PFSK-1 (cell line): ENCODE measurements at regions not wholly inside any gene's neighbourhood (a gene's known extent, or its start where the extent isn't known, plus 50 kb on each side); places are given as distances from the start of the nearest gene placed in this dataset.

Source experiments
- FOXP2 ChIP-seq: optimal IDR thresholded peaks from 2 replicates; pipeline ENCODE3; 2011; ENCODE audit warnings: borderline replicate concordance, control low read depth, inconsistent platforms; ENCODE audit not compliant: insufficient read depth; ENCODE audit errors: extremely low read length, extremely low read depth
- POLR2AphosphoS5 ChIP-seq: IDR thresholded peaks from 2 replicates; pipeline ENCODE4 v1.6.1; 2012; ENCODE audit warnings: low read depth, mild to moderate bottlenecking, control low read depth, low read length, moderate library complexity
- SIN3A ChIP-seq: IDR thresholded peaks from 2 replicates; pipeline ENCODE4 v1.6.1; 2012; ENCODE audit warnings: mild to moderate bottlenecking, low read length, moderate library complexity, borderline replicate concordance; ENCODE audit not compliant: insufficient read depth
- TAF1 ChIP-seq: IDR thresholded peaks from 2 replicates; pipeline ENCODE4 v1.6.1; 2012; ENCODE audit warnings: low read length, control low read depth, borderline replicate concordance; ENCODE audit not compliant: insufficient read depth
- TF ChIP-seq, protein P1 (sequence below), 2 experiments: IDR thresholded peaks; 2 replicates each; pipeline versions ENCODE4 v1.6.1 to v1.8.0; 2011 to 2012; ENCODE audit warnings: low read depth in 2 of 2, low read length in 2 of 2, control low read depth in 1 of 2, inconsistent platforms in 1 of 2, mild to moderate bottlenecking in 1 of 2, moderate library complexity in 1 of 2; ENCODE audit not compliant: insufficient read depth in 1 of 2

DNA sequence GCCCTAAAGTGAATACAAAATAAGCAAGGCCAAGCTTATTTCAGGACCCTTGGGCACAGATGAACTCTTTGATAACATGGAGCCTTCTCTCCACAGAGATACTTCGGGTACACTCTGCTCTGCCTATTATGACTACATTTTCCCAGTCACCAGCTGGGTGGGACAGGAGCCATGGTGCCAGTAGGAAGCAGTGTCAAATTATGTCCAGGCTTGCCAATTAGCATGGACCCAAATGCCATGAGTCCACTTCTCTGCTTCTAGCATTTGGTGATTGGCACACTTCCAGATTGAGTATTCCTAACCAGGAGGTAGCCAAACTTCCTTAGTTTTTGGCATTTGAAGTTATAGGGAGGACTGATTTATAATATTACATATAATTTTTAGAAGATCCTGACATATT, 513.8 kb upstream of the HTR1E start:
- TF ChIP-seq, protein P1, sequence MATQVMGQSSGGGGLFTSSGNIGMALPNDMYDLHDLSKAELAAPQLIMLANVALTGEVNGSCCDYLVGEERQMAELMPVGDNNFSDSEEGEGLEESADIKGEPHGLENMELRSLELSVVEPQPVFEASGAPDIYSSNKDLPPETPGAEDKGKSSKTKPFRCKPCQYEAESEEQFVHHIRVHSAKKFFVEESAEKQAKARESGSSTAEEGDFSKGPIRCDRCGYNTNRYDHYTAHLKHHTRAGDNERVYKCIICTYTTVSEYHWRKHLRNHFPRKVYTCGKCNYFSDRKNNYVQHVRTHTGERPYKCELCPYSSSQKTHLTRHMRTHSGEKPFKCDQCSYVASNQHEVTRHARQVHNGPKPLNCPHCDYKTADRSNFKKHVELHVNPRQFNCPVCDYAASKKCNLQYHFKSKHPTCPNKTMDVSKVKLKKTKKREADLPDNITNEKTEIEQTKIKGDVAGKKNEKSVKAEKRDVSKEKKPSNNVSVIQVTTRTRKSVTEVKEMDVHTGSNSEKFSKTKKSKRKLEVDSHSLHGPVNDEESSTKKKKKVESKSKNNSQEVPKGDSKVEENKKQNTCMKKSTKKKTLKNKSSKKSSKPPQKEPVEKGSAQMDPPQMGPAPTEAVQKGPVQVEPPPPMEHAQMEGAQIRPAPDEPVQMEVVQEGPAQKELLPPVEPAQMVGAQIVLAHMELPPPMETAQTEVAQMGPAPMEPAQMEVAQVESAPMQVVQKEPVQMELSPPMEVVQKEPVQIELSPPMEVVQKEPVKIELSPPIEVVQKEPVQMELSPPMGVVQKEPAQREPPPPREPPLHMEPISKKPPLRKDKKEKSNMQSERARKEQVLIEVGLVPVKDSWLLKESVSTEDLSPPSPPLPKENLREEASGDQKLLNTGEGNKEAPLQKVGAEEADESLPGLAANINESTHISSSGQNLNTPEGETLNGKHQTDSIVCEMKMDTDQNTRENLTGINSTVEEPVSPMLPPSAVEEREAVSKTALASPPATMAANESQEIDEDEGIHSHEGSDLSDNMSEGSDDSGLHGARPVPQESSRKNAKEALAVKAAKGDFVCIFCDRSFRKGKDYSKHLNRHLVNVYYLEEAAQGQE (IDR thresholded peaks at IDR 0.05; ENCODE audit: insufficient read depth in 1 of 2, low read depth in 2 of 2, low read length in 2 of 2): no peak
- no peak for TF ChIP-seq POLR2AphosphoS5
- no peak for TF ChIP-seq TAF1
- TF ChIP-seq FOXP2: no peak
- TF ChIP-seq SIN3A: no peak

DNA sequence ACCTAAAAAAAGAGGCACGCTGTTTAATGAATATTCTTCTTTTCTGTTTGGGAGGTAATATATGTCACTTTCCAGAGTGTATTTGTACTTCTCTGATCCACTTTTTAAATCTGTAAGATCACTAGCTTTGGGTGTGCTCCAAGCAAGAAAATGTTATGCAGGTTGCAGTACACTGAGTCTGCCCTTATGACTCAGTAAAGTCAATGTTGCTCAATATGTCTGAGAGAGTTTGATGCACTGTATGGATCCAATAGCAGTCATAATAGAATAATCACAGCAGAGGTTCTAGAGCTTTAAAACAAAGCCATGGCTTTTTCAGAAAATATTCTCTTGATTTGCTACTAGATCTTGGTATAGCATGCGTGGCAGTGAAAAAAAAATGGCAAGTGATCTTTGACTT, 525.3 kb upstream of the HTR1E start:
- TF ChIP-seq SIN3A (no peak), FOXP2 (no peak), TAF1 (no peak), POLR2AphosphoS5 (no peak)
- TF ChIP-seq, protein P1 (IDR thresholded peaks at IDR 0.05; ENCODE audit: insufficient read depth in 1 of 2, low read depth in 2 of 2, low read length in 2 of 2): no peak

DNA sequence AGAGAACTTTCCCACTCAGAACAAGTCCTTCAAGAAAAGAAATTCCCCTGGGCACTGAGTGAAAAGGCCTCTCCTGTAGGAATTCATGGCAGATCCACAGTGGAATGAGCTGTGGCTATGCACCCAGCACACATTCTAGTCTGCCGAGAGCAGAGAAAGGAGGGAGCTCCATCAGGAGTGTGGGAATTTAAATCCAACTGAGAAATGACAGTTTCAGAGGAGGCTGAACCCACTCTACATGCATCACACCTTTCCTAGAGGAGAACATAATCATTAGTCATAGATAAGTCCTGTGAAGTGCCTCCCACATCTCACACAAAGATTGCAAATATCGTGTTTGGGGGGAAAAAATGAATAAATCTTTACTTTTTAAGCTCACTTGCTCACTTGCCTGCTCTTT, 530.2 kb upstream of the HTR1E start:
- TF ChIP-seq TAF1 (no peak), SIN3A (no peak), FOXP2 (no peak)

DNA sequence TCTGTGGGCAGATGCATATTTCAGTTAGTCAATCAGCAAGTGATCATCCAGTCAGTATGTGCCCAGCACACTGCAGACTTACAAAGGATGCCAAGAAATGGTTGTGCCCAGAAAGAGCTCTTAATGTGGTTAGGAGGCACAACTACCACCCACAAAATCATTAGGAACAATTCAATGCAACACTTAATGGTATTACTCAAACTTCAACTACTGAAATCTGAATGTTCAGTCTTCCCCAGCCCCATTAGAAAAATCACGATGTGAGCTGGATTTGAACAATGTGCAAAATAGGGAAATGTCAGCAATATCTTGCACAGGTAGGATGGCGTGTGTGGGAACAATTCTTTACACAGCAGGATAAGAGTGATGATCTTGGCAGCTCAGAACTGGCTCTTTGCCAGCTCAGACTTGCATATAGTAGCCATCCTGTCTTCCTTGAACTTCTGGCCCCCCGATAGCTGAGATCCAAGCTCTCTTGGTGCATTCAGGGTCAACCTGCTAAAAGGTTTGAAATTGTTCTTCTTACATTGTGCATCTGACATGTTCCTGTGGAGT, 556.7 kb upstream of the HTR1E start:
- TF ChIP-seq, protein P1 (IDR thresholded peaks at IDR 0.05; ENCODE audit: insufficient read depth in 1 of 2, low read depth in 2 of 2, low read length in 2 of 2): no peak
- no peak for TF ChIP-seq SIN3A
- TF ChIP-seq TAF1: no peak
- no peak for TF ChIP-seq FOXP2
- TF ChIP-seq POLR2AphosphoS5: no peak

DNA sequence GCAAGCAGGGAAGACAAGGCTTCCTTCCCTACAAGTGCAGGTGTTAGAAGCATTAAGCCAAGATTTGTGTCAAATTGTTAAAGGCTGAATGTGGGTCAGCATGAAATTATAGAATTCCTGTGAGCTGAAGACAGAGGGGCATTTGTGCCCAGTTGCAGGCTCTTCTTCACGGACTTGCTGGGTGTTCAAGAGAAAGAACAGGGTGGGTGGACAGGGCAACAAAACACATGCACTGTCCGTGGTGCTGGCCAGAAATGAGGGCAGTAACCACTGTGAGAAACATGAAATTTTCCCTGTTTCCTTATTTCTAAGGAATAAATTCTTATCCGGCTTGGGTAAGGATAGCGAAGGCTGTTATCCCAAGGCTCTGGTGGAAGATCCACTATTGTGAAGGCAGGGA, 579.5 kb upstream of the HTR1E start:
- TF ChIP-seq, protein P1 (IDR thresholded peaks at IDR 0.05; ENCODE audit: insufficient read depth in 1 of 2, low read depth in 2 of 2, low read length in 2 of 2): peak; percentile 48 to 89; a peak in 2 of 4 replicates
- TF ChIP-seq POLR2AphosphoS5: no peak
